ENCODE measurements at regions not wholly inside any gene's neighbourhood (a gene's known extent, or its start where the extent isn't known, plus 50 kb on each side); places are given as distances from the start of the nearest gene placed in this dataset.
"Not testable (repeated sequence)": the region's sequence is repeated elsewhere in the genome, so short reads cannot be mapped to it uniquely, and the experiment has no call there.

- ATAC-seq = no peak
- no peak overlapping the region for H3K27ac Mint-ChIP-seq
- H3K27me3 Mint-ChIP-seq = no peaks in the 10 kb centered on the region
- CTCF ChIA-PET = no interaction called here
- no peaks in the 10 kb centered on the region for H3K4me1 Mint-ChIP-seq
- H3K9me3 Mint-ChIP-seq (ENCODE audit: low read depth) = peaks cover 6% of the 10 kb centered on the region
- H3K36me3 Mint-ChIP-seq = no peaks in the 10 kb centered on the region
- H3K4me3 Mint-ChIP-seq = no peak overlapping the region
- DNase-seq = no peak
These were observed 171.6 kb upstream of the KAZN start for GRCh38 chr1:14426854-14427253.

DNA sequence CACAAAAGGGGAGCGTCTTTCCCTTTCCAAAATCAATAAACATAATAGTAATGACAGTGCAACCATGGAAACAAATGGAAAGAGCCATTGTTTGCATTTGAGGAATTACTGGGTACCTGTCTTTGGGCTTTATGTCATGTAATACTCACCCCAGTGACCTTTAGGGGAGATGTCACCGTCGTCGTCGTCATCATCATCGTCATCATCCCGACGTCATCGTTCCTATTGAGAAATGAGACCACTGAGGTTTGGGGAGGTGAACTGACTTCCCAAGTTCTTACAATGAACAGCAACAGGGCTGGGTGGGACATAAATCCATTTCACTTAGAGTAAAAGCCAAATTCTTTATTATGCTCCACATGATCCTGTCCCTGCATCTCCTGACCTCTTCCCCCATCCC, 168.9 kb upstream of the KAZN start:
- Mint-ChIP-seq H3K27me3 (no peaks in the 10 kb centered on the region), H3K36me3 (no peaks in the 10 kb centered on the region), H3K4me1 (no peaks in the 10 kb centered on the region), H3K9me3 (ENCODE audit: low read depth) (peaks cover 6% of the 10 kb centered on the region), H3K27ac (no peak overlapping the region), H3K4me3 (no peak overlapping the region)
- CTCF ChIA-PET = no interaction called here
- ATAC-seq = no peak
- DNase-seq = no peak

GRCh38 chr1:14432728-14433127, 165.8 kb upstream of the KAZN start:
- not testable (repeated sequence) for ATAC-seq; H3K9me3 Mint-ChIP-seq (ENCODE audit: low read depth); H3K36me3 Mint-ChIP-seq

GRCh38 chr1:14435368-14436023, 163.0 kb upstream of the KAZN start:
- CTCF ChIA-PET = no interaction called here
- Mint-ChIP-seq H3K36me3 (no peaks in the 10 kb centered on the region), H3K4me3 (no peak overlapping the region), H3K9me3 (ENCODE audit: low read depth) (no peaks in the 10 kb centered on the region), H3K27me3 (no peaks in the 10 kb centered on the region), H3K27ac (no peak overlapping the region), H3K4me1 (no peaks in the 10 kb centered on the region)
- no peak for DNase-seq
- no peak for ATAC-seq

More at GRCh38 chr1:14432728-14433127, 165.8 kb upstream of the KAZN start:
- CTCF ChIA-PET, H3K27ac Mint-ChIP-seq, DNase-seq, H3K4me1 Mint-ChIP-seq, H3K27me3 Mint-ChIP-seq, H3K4me3 Mint-ChIP-seq: not testable (repeated sequence)

DNA sequence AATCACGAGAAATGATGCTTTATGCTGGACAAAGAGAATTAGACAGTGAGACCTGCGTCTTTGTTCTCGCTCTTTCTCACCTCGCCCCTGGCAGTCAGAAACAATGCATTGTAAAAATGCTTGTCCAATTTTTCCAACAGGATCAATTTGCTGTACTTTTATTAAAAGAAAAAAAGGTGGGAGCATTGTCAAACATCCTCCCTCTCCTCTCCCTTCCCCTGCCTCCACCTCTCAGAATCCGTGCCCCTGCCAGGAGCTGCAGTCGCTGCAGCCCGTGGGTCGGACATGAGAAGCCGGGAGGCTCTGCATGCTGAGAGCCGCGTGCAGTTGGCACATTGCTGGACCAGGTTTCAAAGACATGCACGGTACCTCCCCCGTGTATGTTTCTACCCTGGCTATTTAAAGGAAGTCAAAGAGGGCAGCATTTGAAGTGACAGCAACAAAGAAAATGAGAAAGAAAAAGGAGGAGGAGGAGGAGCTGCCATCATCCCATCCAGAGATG, 161.0 kb upstream of the KAZN start:
- Mint-ChIP-seq H3K27me3 (no peaks in the 10 kb centered on the region), H3K4me3 (no peak overlapping the region), H3K9me3 (ENCODE audit: low read depth) (no peaks in the 10 kb centered on the region), H3K27ac (no peak overlapping the region), H3K36me3 (no peaks in the 10 kb centered on the region), H3K4me1 (no peaks in the 10 kb centered on the region)
- CTCF ChIA-PET = interaction anchor here (0.7 kb wide), 1 partner anchor 610 kb away, joined by 3 read pairs; no protein-coding TSS in a partner anchor
- no peak for ATAC-seq
- DNase-seq = no peak

DNA sequence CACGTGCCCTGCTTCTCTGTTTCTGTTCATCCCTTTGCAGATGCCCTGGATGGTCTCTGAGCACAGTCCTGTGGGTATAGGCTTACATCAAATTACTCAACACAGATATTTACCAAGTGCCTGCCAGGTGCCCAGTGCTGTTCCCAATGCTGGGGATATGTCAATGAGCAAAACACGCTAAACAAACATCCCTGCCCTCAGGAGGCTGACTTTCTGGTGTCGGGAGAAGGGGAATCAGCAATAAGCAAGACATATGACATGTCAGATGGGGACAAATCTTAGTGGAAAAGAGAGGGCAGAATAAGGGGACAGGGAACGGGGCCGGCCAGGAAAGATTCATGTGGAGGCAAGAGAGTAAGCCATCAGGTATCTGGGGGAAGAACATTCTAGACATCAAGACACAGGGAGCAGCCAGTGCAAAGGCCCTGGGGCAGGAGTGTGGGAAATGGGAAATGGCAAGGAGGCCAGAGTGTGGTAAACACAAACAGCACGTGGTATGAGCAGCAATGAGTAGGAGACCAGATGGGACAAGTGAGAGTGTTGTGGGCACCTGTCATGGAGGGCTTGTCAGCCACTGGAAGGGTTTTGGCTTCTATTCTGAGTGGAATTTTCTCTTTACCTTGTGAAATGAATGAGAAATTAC, 160.2 kb upstream of the KAZN start:
- Mint-ChIP-seq H3K4me3 (no peak overlapping the region), H3K9me3 (ENCODE audit: low read depth) (no peaks in the 10 kb centered on the region), H3K36me3 (no peaks in the 10 kb centered on the region), H3K27ac (no peak overlapping the region), H3K27me3 (no peaks in the 10 kb centered on the region), H3K4me1 (no peaks in the 10 kb centered on the region)
- CTCF ChIA-PET = interaction anchor here (0.7 kb wide), 1 partner anchor 610 kb away, joined by 3 read pairs; no protein-coding TSS in a partner anchor
- ATAC-seq (no peak), DNase-seq (no peak)

- no peaks in the 10 kb centered on the region for H3K36me3 Mint-ChIP-seq
- no peaks in the 10 kb centered on the region for H3K27me3 Mint-ChIP-seq
- no peaks in the 10 kb centered on the region for H3K9me3 Mint-ChIP-seq (ENCODE audit: low read depth)
- CTCF ChIA-PET = interaction anchor here (0.7 kb wide), 1 partner anchor 472 kb away, joined by 3 read pairs; no protein-coding TSS in a partner anchor
- no peak overlapping the region for H3K4me3 Mint-ChIP-seq
- DNase-seq = no peak
- H3K4me1 Mint-ChIP-seq = no peaks in the 10 kb centered on the region
- H3K27ac Mint-ChIP-seq = no peak overlapping the region
- no peak for ATAC-seq
These were observed 159.5 kb upstream of the KAZN start for GRCh38 chr1:14439015-14439414.

DNA sequence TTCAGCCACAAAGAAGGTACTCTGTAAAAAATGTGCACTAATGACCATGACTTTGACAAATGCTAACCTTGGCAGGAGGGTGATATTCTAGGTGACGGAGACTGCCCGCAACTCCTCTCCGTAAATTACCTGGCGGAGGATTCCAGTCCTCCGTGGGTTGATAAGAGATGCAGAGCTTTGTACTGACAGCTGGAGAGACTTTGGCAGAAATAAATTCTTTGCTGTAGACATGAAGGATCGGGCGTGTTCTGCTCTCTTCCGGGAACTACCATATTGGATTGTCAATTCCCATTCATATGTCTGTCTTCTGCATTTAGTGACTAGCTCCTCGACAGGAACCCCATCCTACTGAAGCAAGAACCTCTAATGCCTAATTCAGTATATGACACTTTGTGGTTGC, 158.3 kb upstream of the KAZN start:
- no peaks in the 10 kb centered on the region for H3K4me1 Mint-ChIP-seq
- CTCF ChIA-PET = no interaction called here
- H3K27ac Mint-ChIP-seq = no peak overlapping the region
- no peaks in the 10 kb centered on the region for H3K36me3 Mint-ChIP-seq
- DNase-seq (no peak), ATAC-seq (no peak)
- no peaks in the 10 kb centered on the region for H3K27me3 Mint-ChIP-seq
- H3K4me3 Mint-ChIP-seq = no peak overlapping the region
- no peaks in the 10 kb centered on the region for H3K9me3 Mint-ChIP-seq (ENCODE audit: low read depth)

DNA sequence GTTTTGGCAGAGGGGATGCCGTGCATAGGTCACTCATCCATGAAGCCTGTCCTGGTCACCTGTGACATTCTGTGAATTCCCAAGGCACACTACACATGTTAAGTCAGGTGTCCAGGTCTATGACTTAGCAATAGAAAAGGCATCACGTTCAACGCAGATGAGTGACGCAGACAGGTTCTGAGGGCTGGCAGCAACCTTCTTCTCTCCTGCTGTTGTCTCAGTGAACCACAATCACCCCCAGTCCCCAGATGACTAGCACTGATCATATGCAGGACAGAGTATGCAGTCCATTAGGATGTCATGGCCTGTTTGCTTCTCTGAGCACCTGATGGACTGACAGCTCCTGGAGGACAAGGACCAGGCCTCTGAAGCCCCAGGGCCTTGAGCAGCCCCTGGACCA, 157.8 kb upstream of the KAZN start:
- Mint-ChIP-seq H3K27me3 (no peaks in the 10 kb centered on the region), H3K36me3 (no peaks in the 10 kb centered on the region), H3K9me3 (ENCODE audit: low read depth) (no peaks in the 10 kb centered on the region), H3K4me1 (no peaks in the 10 kb centered on the region), H3K4me3 (no peak overlapping the region), H3K27ac (no peak overlapping the region)
- ATAC-seq (no peak), DNase-seq (no peak)
- CTCF ChIA-PET = no interaction called here

- H3K9me3 Mint-ChIP-seq (ENCODE audit: low read depth) = no peaks in the 10 kb centered on the region
- H3K27ac Mint-ChIP-seq = no peak overlapping the region
- ATAC-seq = no peak
- H3K4me3 Mint-ChIP-seq = no peak overlapping the region
- H3K27me3 Mint-ChIP-seq = no peaks in the 10 kb centered on the region
- no peaks in the 10 kb centered on the region for H3K36me3 Mint-ChIP-seq
- DNase-seq = no peak
- CTCF ChIA-PET = no interaction called here
- no peaks in the 10 kb centered on the region for H3K4me1 Mint-ChIP-seq
These were observed 157.2 kb upstream of the KAZN start for GRCh38 chr1:14441302-14441741.

GRCh38 chr1:14442669-14443068, 155.8 kb upstream of the KAZN start:
- no peak overlapping the region for H3K4me3 Mint-ChIP-seq
- H3K27me3 Mint-ChIP-seq = no peaks in the 10 kb centered on the region
- CTCF ChIA-PET = no interaction called here
- no peaks in the 10 kb centered on the region for H3K4me1 Mint-ChIP-seq
- DNase-seq (no peak), ATAC-seq (no peak)
- H3K9me3 Mint-ChIP-seq (ENCODE audit: low read depth) = no peaks in the 10 kb centered on the region
- no peak overlapping the region for H3K27ac Mint-ChIP-seq
- no peaks in the 10 kb centered on the region for H3K36me3 Mint-ChIP-seq

DNA sequence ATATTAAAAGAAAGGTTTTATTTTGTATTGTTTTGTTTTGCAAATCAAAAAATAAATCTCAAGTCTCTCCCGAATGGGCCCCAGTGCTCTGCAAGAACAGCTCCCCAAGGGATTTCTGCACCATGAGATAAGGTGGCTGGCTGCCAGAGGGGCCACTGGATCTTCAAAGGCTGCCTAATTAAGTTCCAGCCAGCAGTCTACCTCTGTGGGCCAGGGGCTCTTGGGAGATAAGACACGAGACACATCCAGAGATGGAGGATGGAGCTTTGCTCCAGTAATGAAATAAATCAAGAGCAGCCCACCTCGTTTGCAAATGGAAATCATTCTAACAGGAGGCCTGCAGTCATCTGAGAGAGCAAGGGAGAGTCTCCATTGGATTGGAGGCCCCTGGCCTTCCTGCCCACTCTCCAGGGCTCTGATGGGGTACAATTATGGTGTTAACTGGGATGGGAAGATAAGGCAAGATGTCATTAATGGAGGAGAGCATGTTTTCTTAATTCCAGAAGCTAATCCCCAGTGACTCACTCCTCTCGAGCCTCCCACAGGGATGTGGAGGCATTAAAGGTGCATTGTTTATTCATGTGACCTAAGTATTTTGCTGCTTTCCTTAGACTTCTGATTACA, 155.2 kb upstream of the KAZN start:
- Mint-ChIP-seq H3K27ac (no peak overlapping the region), H3K9me3 (ENCODE audit: low read depth) (no peaks in the 10 kb centered on the region), H3K27me3 (no peaks in the 10 kb centered on the region), H3K4me3 (no peak overlapping the region), H3K36me3 (no peaks in the 10 kb centered on the region), H3K4me1 (no peaks in the 10 kb centered on the region)
- DNase-seq (no peak), ATAC-seq (no peak)
- CTCF ChIA-PET = no interaction called here

DNA sequence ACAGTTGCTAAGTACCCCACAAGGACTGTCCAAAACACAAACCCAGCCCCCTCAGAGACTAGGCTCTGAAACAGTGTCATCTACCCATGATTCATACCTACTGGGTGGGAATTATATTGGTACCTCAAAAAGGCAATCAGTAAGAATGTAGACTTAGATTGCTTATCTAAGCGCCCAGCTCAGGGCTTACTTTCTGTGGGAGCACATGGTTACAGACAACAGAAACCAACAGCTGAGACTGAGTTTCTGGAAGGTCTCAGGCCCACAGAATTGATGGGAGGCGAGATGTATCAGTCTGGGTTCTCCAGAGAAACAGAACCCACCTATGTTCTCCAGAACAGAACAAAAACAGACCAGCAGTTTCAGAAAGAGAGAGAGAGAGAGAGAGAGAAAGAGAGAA, 147.3 kb upstream of the KAZN start:
- Mint-ChIP-seq H3K27me3 (no peaks in the 10 kb centered on the region), H3K4me1 (no peaks in the 10 kb centered on the region), H3K36me3 (no peaks in the 10 kb centered on the region), H3K9me3 (ENCODE audit: low read depth) (no peaks in the 10 kb centered on the region), H3K27ac (no peak overlapping the region), H3K4me3 (no peak overlapping the region)
- DNase-seq (no peak), ATAC-seq (no peak)
- CTCF ChIA-PET = no interaction called here

GRCh38 chr1:14452551-14452950, 145.9 kb upstream of the KAZN start:
- Mint-ChIP-seq H3K9me3 (ENCODE audit: low read depth) (no peaks in the 10 kb centered on the region), H3K36me3 (no peaks in the 10 kb centered on the region), H3K4me1 (no peaks in the 10 kb centered on the region), H3K27ac (no peak overlapping the region), H3K27me3 (no peaks in the 10 kb centered on the region), H3K4me3 (no peak overlapping the region)
- CTCF ChIA-PET = no interaction called here
- ATAC-seq (no peak), DNase-seq (no peak)

Data from activated CD8-positive, alpha-beta memory T cell treated with anti-CD3 and anti-CD28 coated beads, Interleukin-2, amount 10 ng/mL, durations not matched to agents 7 days and 5 days (primary cell).